HCT116 (cell line): ENCODE measurements at regions not wholly inside any gene's neighbourhood (a gene's known extent, or its start where the extent isn't known, plus 50 kb on each side); places are given as distances from the start of the nearest gene placed in this dataset.

Experiments used
- ATAC-seq: fragments of 200-7000 bp; cut with Tn5 transposase; 2 replicates; pipeline ENCODE4 v1.9.1; 2020; ENCODE audit warnings: mild to moderate bottlenecking, moderate library complexity
- BruUV-seq: library from RNA; stranded (reverse); fragments of 400-500 nt; replicated peaks from 2 replicates; lab custom pipeline; 2021; lab: Mats Ljungman, UMichigan
- CTCF ChIA-PET: fragments of 300-600 bp; sonication (Branson Sonifier 250); formaldehyde crosslinking; loops from one replicate; lab custom pipeline; 2021; ENCODE audit warnings: antibody characterized with exemption; lab: Charles Lee
- POLR2A ChIA-PET: fragments of 300-600, 350-600 bp; sonication (Branson Sonifier 250); formaldehyde crosslinking; loops from one replicate; lab custom pipeline; 2021; ENCODE audit warnings: antibody characterized with exemption; lab: Charles Lee
- RAD21 ChIA-PET, 2 experiments: fragments of 300-600 bp; sonication (Branson Sonifier 250); formaldehyde crosslinking; loops; one replicate each; lab custom pipeline; 2023; ENCODE audit warnings: low total read pairs in 2 of 2; ENCODE audit not compliant: uncharacterized antibody in 2 of 2, unreplicated experiment in 2 of 2, low non-redundant PET in 1 of 2; lab: Charles Lee
- DNase-seq: peaks from one replicate; pipeline ENCODE4 v3.0.0-alpha.2; 2010; ENCODE audit warnings: low read depth, low spot score
- H2AFZ ChIP-seq: fragments of 200-600 bp; shearing (Covaris generic), sonication (generic); 2 replicates; pipeline ENCODE4 v1.6.1; 2017; ENCODE audit warnings: low read depth, mixed run types, mixed read lengths, antibody characterized with exemption, low read length; ENCODE audit not compliant: poor library complexity, severe bottlenecking
- H3K27ac ChIP-seq: 2 replicates; pipeline ENCODE4 v1.5.1; 2012; ENCODE audit warnings: low read depth, low read length
- H3K27me3 ChIP-seq: fragments of 200-600 bp; sonication (generic); 2 replicates; pipeline ENCODE4 v1.6.1; 2016; ENCODE audit warnings: mixed run types, low read length, mixed read lengths; ENCODE audit not compliant: insufficient read depth
- H3K36me3 ChIP-seq, 2 experiments: fragments of 200-500 bp in 1 of 2; fragments of 200-600 bp in 1 of 2; sonication (Bioruptor generic) in 1 of 2; sonication (generic) in 1 of 2; 2 replicates each; pipeline versions ENCODE4 v1.5.1 to v1.6.1; 2014 to 2016; ENCODE audit warnings: low read length in 2 of 2, inconsistent platforms in 1 of 2, mixed read lengths in 1 of 2, mixed run types in 1 of 2; ENCODE audit not compliant: insufficient read depth in 2 of 2, control insufficient read depth in 1 of 2
- H3K4me1 ChIP-seq, 2 experiments: fragments of 200-600 bp in 1 of 2; sonication (generic) in 1 of 2; 2 replicates each; pipeline versions ENCODE4 v1.5.1 to v1.6.1; 2012 to 2017; ENCODE audit warnings: low read length in 2 of 2, inconsistent platforms in 1 of 2, mild to moderate bottlenecking in 1 of 2, mixed read lengths in 1 of 2, mixed run types in 1 of 2, moderate library complexity in 1 of 2; ENCODE audit not compliant: insufficient read depth in 2 of 2, control insufficient read depth in 1 of 2
- H3K4me2 ChIP-seq: fragments of 200-600 bp; sonication (generic); 2 replicates; pipeline ENCODE4 v1.6.1; 2017; ENCODE audit warnings: mixed run types, low read length, mixed read lengths
- H3K4me3 ChIP-seq, 2 experiments: fragments of 200-600 bp in 1 of 2; sonication (generic) in 1 of 2; replicated peaks in 1 of 2; 2 replicates each; pipeline ENCODE4 v1.5.1; 2011 to 2016; ENCODE audit warnings: low read length in 2 of 2, control low read depth in 1 of 2, low read depth in 1 of 2, mild to moderate bottlenecking in 1 of 2, mixed read lengths in 1 of 2, mixed run types in 1 of 2
- H3K79me2 ChIP-seq: fragments of 200-600 bp; sonication (generic); 2 replicates; pipeline ENCODE4 v1.6.1; 2017; ENCODE audit warnings: mild to moderate bottlenecking, mixed run types, low read length, moderate library complexity, mixed read lengths; ENCODE audit not compliant: insufficient read depth
- H3K9ac ChIP-seq: fragments of 200-600 bp; sonication (generic); 2 replicates; pipeline ENCODE4 v1.6.1; 2016; ENCODE audit warnings: low read length, mixed read lengths
- H3K9me2 ChIP-seq: fragments of 200-600 bp; sonication (generic), shearing (Covaris generic); 2 replicates; pipeline ENCODE4 v1.6.1; 2017; ENCODE audit warnings: mixed run types, mild to moderate bottlenecking, moderate library complexity; ENCODE audit not compliant: insufficient read depth
- H3K9me3 ChIP-seq, 2 experiments: fragments of 200-500 bp in 1 of 2; fragments of 200-600 bp in 1 of 2; sonication (Bioruptor generic) in 1 of 2; sonication (generic) in 1 of 2; 2 replicates each; pipeline ENCODE4 v1.6.1; 2014 to 2017; ENCODE audit warnings: low read length in 2 of 2, mixed read lengths in 2 of 2, inconsistent platforms in 1 of 2, low read depth in 1 of 2, mild to moderate bottlenecking in 1 of 2, mixed run types in 1 of 2, moderate library complexity in 1 of 2; ENCODE audit not compliant: control insufficient read depth in 1 of 2, insufficient read depth in 1 of 2
- H4K20me1 ChIP-seq: fragments of 200-600 bp; sonication (generic), shearing (Covaris generic); 2 replicates; pipeline ENCODE4 v1.6.1; 2017; ENCODE audit warnings: mixed run types, mild to moderate bottlenecking, moderate library complexity; ENCODE audit not compliant: insufficient read depth
- CBX3 ChIP-seq: IDR thresholded peaks from 2 replicates; pipeline ENCODE4 v1.6.1; 2012; ENCODE audit warnings: low read depth
- EGR1 ChIP-seq: IDR thresholded peaks from 2 replicates; pipeline ENCODE4 v1.6.1; 2012; ENCODE audit warnings: low read depth
- ELF1 ChIP-seq: IDR thresholded peaks from 2 replicates; pipeline ENCODE4 v1.6.1; 2012; ENCODE audit warnings: low read depth, borderline replicate concordance
- EZH2 ChIP-seq: fragments of 200-600 bp; sonication (generic); IDR thresholded peaks from 2 replicates; pipeline ENCODE4 v1.6.1; 2017; ENCODE audit warnings: antibody characterized with exemption, mixed run types
- EZH2phosphoT487 ChIP-seq: fragments of 200-600 bp; IDR thresholded peaks from 2 replicates; pipeline ENCODE4 v1.6.1; 2018; ENCODE audit warnings: antibody characterized with exemption, borderline replicate concordance
- FOSL1 ChIP-seq: IDR thresholded peaks from 2 replicates; pipeline ENCODE4 v1.6.1; 2012; ENCODE audit warnings: low read depth
- POLR2A ChIP-seq: IDR thresholded peaks from 2 replicates; pipeline ENCODE4 v1.7.0; 2011; ENCODE audit warnings: borderline replicate concordance; ENCODE audit not compliant: insufficient read depth, insufficient read length; ENCODE audit errors: extremely low read depth
- POLR2AphosphoS5 ChIP-seq: IDR thresholded peaks from 2 replicates; pipeline ENCODE4 v1.6.1; 2011; ENCODE audit warnings: mild to moderate bottlenecking, low read depth, low read length, moderate library complexity
- RAD21 ChIP-seq: IDR thresholded peaks from 2 replicates; pipeline ENCODE4 v1.6.1; 2012; ENCODE audit warnings: low read depth, mild to moderate bottlenecking
- SIN3A ChIP-seq: IDR thresholded peaks from 2 replicates; pipeline ENCODE4 v1.6.1; 2012; ENCODE audit warnings: low read depth
- SP1 ChIP-seq: IDR thresholded peaks from 2 replicates; pipeline ENCODE4 v1.6.1; 2012; ENCODE audit warnings: low read depth
- SRF ChIP-seq: IDR thresholded peaks from 2 replicates; pipeline ENCODE4 v1.6.1; 2012; ENCODE audit warnings: low read depth
- TCF7L2 ChIP-seq: IDR thresholded peaks from 2 replicates; pipeline ENCODE4 v1.7.0; 2011; ENCODE audit warnings: borderline replicate concordance, inconsistent platforms; ENCODE audit not compliant: insufficient read depth, insufficient read length; ENCODE audit errors: extremely low read depth
- ZFX ChIP-seq: fragments of 450-650 bp; IDR thresholded peaks from 2 replicates; pipeline ENCODE4 v1.6.1; 2017
- intact Hi-C: fragments of 100-400 bp; cut with micrococcal nuclease; formaldehyde crosslinking; loops from 2 replicates; pipeline ENCODE4 v1.10.0; 2022
- TF ChIP-seq, protein P1 (sequence below), 3 experiments: fragments of 200-600 bp in 1 of 3; sonication (generic) in 1 of 3; IDR thresholded peaks in 2 of 3; conservative IDR thresholded peaks in 1 of 3; 2 replicates each; pipeline ENCODE4 v1.5.1; 2012 to 2017; ENCODE audit warnings: low read depth in 2 of 3, low read length in 2 of 3, antibody characterized with exemption in 1 of 3, borderline replicate concordance in 1 of 3, control low read depth in 1 of 3, mild to moderate bottlenecking in 1 of 3, mixed read lengths in 1 of 3, mixed run types in 1 of 3, moderate library complexity in 1 of 3; ENCODE audit not compliant: insufficient read depth in 1 of 3
- TF ChIP-seq, protein P2 (sequence below): IDR thresholded peaks from 2 replicates; pipeline ENCODE4 v1.6.1; 2012
- TF ChIP-seq, protein P3 (sequence below): IDR thresholded peaks from 2 replicates; pipeline ENCODE4 v1.6.1; 2012
- TF ChIP-seq, protein P4 (sequence below): IDR thresholded peaks from 2 replicates; pipeline ENCODE4 v1.6.1; 2011; ENCODE audit warnings: mild to moderate bottlenecking, low read length, moderate library complexity; ENCODE audit not compliant: insufficient replicate concordance; ENCODE audit errors: extremely low read depth
- TF ChIP-seq, protein P5 (sequence below): IDR thresholded peaks from 2 replicates; pipeline ENCODE4 v1.6.1; 2012; ENCODE audit warnings: low read depth

DNA sequence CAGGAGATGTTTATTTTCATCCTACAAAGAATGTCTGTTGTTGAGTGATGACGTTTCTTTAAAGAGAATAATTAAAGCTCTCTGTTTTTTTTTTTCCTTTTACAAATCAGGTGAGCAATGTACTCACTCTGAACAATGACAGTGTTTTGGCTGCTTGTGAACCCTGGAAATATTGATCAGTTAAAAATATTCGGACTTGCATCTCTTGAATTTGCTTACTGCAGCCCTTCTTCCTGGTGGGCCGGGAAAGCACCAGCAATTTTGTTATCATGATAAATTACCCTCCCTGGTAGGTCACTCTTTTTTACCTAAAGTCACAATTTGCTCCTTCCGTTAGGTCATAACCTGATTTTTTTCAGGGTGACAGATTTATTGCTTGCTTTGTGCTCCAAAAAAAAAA is 72.3 kb upstream of the NR5A2 start:
- CTCF ChIA-PET = interaction anchor here (1.7 kb wide), 1 partner anchor 321 kb away, joined by 4 read pairs; no protein-coding TSS in a partner anchor
- no peaks in the 10 kb centered on the region for H3K27me3 ChIP-seq
- BruUV-seq = no TSS peak
- intact Hi-C loops = no loop called here
- POLR2A ChIA-PET = interaction anchor here (0.6 kb wide), 1 partner anchor 129 kb away, joined by 3 read pairs; no protein-coding TSS in a partner anchor
- no peak overlapping the region for H3K9ac ChIP-seq
- no peaks in the 10 kb centered on the region for H3K79me2 ChIP-seq
- RAD21 ChIA-PET = no interaction called here
- no peak overlapping the region for H3K4me2 ChIP-seq
- H3K4me1 ChIP-seq = no peaks in the 10 kb centered on the region
- H3K4me3 ChIP-seq = no peak overlapping the region
- no peaks in the 10 kb centered on the region for H3K36me3 ChIP-seq
- ATAC-seq = no peak
- TF ChIP-seq ELF1 (no peak), SRF (no peak), SP1 (no peak), EZH2 (no peak), ZFX (no peak), EGR1 (no peak), TCF7L2 (no peak), RAD21 (no peak), SIN3A (no peak), EZH2phosphoT487 (no peak), POLR2A (no peak), CBX3 (no peak), POLR2AphosphoS5 (no peak), FOSL1 (no peak)
- TF ChIP-seq, protein P1, sequence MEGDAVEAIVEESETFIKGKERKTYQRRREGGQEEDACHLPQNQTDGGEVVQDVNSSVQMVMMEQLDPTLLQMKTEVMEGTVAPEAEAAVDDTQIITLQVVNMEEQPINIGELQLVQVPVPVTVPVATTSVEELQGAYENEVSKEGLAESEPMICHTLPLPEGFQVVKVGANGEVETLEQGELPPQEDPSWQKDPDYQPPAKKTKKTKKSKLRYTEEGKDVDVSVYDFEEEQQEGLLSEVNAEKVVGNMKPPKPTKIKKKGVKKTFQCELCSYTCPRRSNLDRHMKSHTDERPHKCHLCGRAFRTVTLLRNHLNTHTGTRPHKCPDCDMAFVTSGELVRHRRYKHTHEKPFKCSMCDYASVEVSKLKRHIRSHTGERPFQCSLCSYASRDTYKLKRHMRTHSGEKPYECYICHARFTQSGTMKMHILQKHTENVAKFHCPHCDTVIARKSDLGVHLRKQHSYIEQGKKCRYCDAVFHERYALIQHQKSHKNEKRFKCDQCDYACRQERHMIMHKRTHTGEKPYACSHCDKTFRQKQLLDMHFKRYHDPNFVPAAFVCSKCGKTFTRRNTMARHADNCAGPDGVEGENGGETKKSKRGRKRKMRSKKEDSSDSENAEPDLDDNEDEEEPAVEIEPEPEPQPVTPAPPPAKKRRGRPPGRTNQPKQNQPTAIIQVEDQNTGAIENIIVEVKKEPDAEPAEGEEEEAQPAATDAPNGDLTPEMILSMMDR (IDR thresholded peaks at IDR 0.05 in 2 of 3, conservative IDR thresholded peaks at IDR 0.05 in 1 of 3; ENCODE audit: borderline replicate concordance in 1 of 3, insufficient read depth in 1 of 3, low read depth in 2 of 3, low read length in 2 of 3) = no peak
- TF ChIP-seq, protein P2, sequence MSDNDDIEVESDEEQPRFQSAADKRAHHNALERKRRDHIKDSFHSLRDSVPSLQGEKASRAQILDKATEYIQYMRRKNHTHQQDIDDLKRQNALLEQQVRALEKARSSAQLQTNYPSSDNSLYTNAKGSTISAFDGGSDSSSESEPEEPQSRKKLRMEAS = no peak
- TF ChIP-seq, protein P3, sequence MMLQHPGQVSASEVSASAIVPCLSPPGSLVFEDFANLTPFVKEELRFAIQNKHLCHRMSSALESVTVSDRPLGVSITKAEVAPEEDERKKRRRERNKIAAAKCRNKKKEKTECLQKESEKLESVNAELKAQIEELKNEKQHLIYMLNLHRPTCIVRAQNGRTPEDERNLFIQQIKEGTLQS = no peak
- TF ChIP-seq, protein P4, sequence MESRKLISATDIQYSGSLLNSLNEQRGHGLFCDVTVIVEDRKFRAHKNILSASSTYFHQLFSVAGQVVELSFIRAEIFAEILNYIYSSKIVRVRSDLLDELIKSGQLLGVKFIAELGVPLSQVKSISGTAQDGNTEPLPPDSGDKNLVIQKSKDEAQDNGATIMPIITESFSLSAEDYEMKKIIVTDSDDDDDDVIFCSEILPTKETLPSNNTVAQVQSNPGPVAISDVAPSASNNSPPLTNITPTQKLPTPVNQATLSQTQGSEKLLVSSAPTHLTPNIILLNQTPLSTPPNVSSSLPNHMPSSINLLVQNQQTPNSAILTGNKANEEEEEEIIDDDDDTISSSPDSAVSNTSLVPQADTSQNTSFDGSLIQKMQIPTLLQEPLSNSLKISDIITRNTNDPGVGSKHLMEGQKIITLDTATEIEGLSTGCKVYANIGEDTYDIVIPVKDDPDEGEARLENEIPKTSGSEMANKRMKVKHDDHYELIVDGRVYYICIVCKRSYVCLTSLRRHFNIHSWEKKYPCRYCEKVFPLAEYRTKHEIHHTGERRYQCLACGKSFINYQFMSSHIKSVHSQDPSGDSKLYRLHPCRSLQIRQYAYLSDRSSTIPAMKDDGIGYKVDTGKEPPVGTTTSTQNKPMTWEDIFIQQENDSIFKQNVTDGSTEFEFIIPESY = no peak
- TF ChIP-seq, protein P5, sequence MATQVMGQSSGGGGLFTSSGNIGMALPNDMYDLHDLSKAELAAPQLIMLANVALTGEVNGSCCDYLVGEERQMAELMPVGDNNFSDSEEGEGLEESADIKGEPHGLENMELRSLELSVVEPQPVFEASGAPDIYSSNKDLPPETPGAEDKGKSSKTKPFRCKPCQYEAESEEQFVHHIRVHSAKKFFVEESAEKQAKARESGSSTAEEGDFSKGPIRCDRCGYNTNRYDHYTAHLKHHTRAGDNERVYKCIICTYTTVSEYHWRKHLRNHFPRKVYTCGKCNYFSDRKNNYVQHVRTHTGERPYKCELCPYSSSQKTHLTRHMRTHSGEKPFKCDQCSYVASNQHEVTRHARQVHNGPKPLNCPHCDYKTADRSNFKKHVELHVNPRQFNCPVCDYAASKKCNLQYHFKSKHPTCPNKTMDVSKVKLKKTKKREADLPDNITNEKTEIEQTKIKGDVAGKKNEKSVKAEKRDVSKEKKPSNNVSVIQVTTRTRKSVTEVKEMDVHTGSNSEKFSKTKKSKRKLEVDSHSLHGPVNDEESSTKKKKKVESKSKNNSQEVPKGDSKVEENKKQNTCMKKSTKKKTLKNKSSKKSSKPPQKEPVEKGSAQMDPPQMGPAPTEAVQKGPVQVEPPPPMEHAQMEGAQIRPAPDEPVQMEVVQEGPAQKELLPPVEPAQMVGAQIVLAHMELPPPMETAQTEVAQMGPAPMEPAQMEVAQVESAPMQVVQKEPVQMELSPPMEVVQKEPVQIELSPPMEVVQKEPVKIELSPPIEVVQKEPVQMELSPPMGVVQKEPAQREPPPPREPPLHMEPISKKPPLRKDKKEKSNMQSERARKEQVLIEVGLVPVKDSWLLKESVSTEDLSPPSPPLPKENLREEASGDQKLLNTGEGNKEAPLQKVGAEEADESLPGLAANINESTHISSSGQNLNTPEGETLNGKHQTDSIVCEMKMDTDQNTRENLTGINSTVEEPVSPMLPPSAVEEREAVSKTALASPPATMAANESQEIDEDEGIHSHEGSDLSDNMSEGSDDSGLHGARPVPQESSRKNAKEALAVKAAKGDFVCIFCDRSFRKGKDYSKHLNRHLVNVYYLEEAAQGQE = no peak
- no peaks in the 10 kb centered on the region for H3K9me2 ChIP-seq
- no peak overlapping the region for H2AFZ ChIP-seq
- no peak overlapping the region for H3K27ac ChIP-seq
- H3K9me3 ChIP-seq = no peaks in the 10 kb centered on the region
- DNase-seq = no peak
- no peaks in the 10 kb centered on the region for H4K20me1 ChIP-seq
